ENCODE measurements at regions not wholly inside any gene's neighbourhood (a gene's known extent, or its start where the extent isn't known, plus 50 kb on each side); places are given as distances from the start of the nearest gene placed in this dataset.

- DNase-seq = no peak
- in situ Hi-C loops (cut with MboI; ENCODE audit: low pct_unique_long_range_greater_than_20kb, low sequenced_read_pairs) = no loop called here
Observed at GRCh38 chr11:19368726-19369375, 128.1 kb upstream of the E2F8 start.

GRCh38 chr11:19366992-19367709, 126.4 kb upstream of the E2F8 start:
- no peak for DNase-seq
- in situ Hi-C loops (cut with MboI; ENCODE audit: low pct_unique_long_range_greater_than_20kb, low sequenced_read_pairs) = no loop called here

GRCh38 chr11:19365743-19366410, 125.1 kb upstream of the E2F8 start:
- in situ Hi-C loops (cut with MboI; ENCODE audit: low pct_unique_long_range_greater_than_20kb, low sequenced_read_pairs) = no loop called here
- DNase-seq = no peak

- in situ Hi-C loops (cut with MboI; ENCODE audit: low pct_unique_long_range_greater_than_20kb, low sequenced_read_pairs) = no loop called here
- DNase-seq = no peak
Observed at GRCh38 chr11:19359221-19360000, 118.7 kb upstream of the E2F8 start.

- no peak for DNase-seq
- in situ Hi-C loops (cut with MboI; ENCODE audit: low pct_unique_long_range_greater_than_20kb, low sequenced_read_pairs) = no loop called here
Observed at GRCh38 chr11:19357943-19358342, 117.2 kb upstream of the E2F8 start.

GRCh38 chr11:19355601-19356000, 114.9 kb upstream of the E2F8 start:
- in situ Hi-C loops (cut with MboI; ENCODE audit: low pct_unique_long_range_greater_than_20kb, low sequenced_read_pairs) = no loop called here

GRCh38 chr11:19353287-19353850, 112.6 kb upstream of the E2F8 start:
- no peak for DNase-seq
- in situ Hi-C loops (cut with MboI; ENCODE audit: low pct_unique_long_range_greater_than_20kb, low sequenced_read_pairs) = no loop called here

More at GRCh38 chr11:19355601-19356000, 114.9 kb upstream of the E2F8 start:
- no peak for DNase-seq

GRCh38 chr11:19352771-19353160, 112.0 kb upstream of the E2F8 start:
- in situ Hi-C loops (cut with MboI; ENCODE audit: low pct_unique_long_range_greater_than_20kb, low sequenced_read_pairs) = no loop called here
- DNase-seq = no peak

GRCh38 chr11:19352072-19352770, 111.5 kb upstream of the E2F8 start:
- in situ Hi-C loops (cut with MboI; ENCODE audit: low pct_unique_long_range_greater_than_20kb, low sequenced_read_pairs) = no loop called here
- DNase-seq = no peak

GRCh38 chr11:19351426-19351825, 110.7 kb upstream of the E2F8 start:
- in situ Hi-C loops (cut with MboI; ENCODE audit: low pct_unique_long_range_greater_than_20kb, low sequenced_read_pairs) = no loop called here
- no peak for DNase-seq

GRCh38 chr11:19350160-19350559, 109.4 kb upstream of the E2F8 start:
- DNase-seq = no peak
- in situ Hi-C loops (cut with MboI; ENCODE audit: low pct_unique_long_range_greater_than_20kb, low sequenced_read_pairs) = no loop called here

GRCh38 chr11:19349340-19350025, 108.7 kb upstream of the E2F8 start:
- no peak for DNase-seq
- in situ Hi-C loops (cut with MboI; ENCODE audit: low pct_unique_long_range_greater_than_20kb, low sequenced_read_pairs) = no loop called here

- in situ Hi-C loops (cut with MboI; ENCODE audit: low pct_unique_long_range_greater_than_20kb, low sequenced_read_pairs) = no loop called here
- DNase-seq = no peak
Observed at GRCh38 chr11:19347911-19348310, 107.2 kb upstream of the E2F8 start.

- in situ Hi-C loops (cut with MboI; ENCODE audit: low pct_unique_long_range_greater_than_20kb, low sequenced_read_pairs) = no loop called here
- DNase-seq = peak; percentile 2
Observed at GRCh38 chr11:19345848-19346681, 105.3 kb upstream of the E2F8 start.

GRCh38 chr11:19345519-19345847, 104.7 kb upstream of the E2F8 start:
- in situ Hi-C loops (cut with MboI; ENCODE audit: low pct_unique_long_range_greater_than_20kb, low sequenced_read_pairs) = no loop called here
- no peak for DNase-seq

GRCh38 chr11:19344661-19345518, 104.1 kb upstream of the E2F8 start:
- in situ Hi-C loops (cut with MboI; ENCODE audit: low pct_unique_long_range_greater_than_20kb, low sequenced_read_pairs) = no loop called here
- DNase-seq = no peak

GRCh38 chr11:19342036-19342435, 101.3 kb upstream of the E2F8 start:
- in situ Hi-C loops (cut with MboI; ENCODE audit: low pct_unique_long_range_greater_than_20kb, low sequenced_read_pairs) = no loop called here
- no peak for DNase-seq

Data from KBM-7 (cell line).